ENCODE measurements at regions not wholly inside any gene's neighbourhood (a gene's known extent, or its start where the extent isn't known, plus 50 kb on each side); places are given as distances from the start of the nearest gene placed in this dataset.

DNA sequence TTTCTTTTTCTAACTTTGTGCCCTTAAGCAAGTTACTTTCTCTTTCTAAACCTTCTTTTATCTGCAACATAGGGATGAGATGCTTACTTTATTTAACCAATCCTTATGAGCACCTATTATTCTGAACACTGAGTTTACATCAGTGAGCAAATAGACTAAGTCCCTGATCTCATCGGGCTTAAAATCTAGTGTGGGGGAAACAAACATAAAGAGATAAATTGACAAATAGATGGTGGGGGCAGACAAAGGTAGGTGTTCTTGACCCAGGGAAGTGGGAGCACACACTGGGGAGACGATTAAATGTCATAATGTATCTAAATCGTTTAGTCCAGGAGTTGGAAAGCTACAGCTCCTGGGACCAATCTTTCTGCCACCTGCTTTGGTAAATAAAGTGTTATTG is 129.6 kb downstream of the TFAP2C start:
- H2AFZ ChIP-seq (ENCODE audit: low read depth, low read length): no peak overlapping the region
- H3K4me3 ChIP-seq (ENCODE audit: low read length): no peak overlapping the region
- H3K9ac ChIP-seq (ENCODE audit: low read length): no peak overlapping the region
- no peaks in the 10 kb centered on the region for H3K4me1 ChIP-seq (ENCODE audit: low read length)
- H3K27ac ChIP-seq (ENCODE audit: low read length): no peak overlapping the region
- peaks cover 26% of the 10 kb centered on the region for H3K27me3 ChIP-seq (ENCODE audit: low read depth, low read length)
- no peaks in the 10 kb centered on the region for H3K79me2 ChIP-seq (ENCODE audit: low read length)
- no peaks in the 10 kb centered on the region for H3K9me3 ChIP-seq (ENCODE audit: insufficient read depth, low read length)
- no peaks in the 10 kb centered on the region for H4K20me1 ChIP-seq (ENCODE audit: insufficient read depth, low read length)
- H3K4me2 ChIP-seq (ENCODE audit: low read length): no peak overlapping the region
- TF ChIP-seq EZH2phosphoT487 (IDR thresholded peaks at IDR 0.05; ENCODE audit: low read depth): no peak
- TF ChIP-seq, protein P1, sequence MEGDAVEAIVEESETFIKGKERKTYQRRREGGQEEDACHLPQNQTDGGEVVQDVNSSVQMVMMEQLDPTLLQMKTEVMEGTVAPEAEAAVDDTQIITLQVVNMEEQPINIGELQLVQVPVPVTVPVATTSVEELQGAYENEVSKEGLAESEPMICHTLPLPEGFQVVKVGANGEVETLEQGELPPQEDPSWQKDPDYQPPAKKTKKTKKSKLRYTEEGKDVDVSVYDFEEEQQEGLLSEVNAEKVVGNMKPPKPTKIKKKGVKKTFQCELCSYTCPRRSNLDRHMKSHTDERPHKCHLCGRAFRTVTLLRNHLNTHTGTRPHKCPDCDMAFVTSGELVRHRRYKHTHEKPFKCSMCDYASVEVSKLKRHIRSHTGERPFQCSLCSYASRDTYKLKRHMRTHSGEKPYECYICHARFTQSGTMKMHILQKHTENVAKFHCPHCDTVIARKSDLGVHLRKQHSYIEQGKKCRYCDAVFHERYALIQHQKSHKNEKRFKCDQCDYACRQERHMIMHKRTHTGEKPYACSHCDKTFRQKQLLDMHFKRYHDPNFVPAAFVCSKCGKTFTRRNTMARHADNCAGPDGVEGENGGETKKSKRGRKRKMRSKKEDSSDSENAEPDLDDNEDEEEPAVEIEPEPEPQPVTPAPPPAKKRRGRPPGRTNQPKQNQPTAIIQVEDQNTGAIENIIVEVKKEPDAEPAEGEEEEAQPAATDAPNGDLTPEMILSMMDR (IDR thresholded peaks at IDR 0.05; ENCODE audit: low read depth, low read length): no peak
- no peaks in the 10 kb centered on the region for H3K36me3 ChIP-seq (replicated peaks; ENCODE audit: low read depth, low read length)

DNA sequence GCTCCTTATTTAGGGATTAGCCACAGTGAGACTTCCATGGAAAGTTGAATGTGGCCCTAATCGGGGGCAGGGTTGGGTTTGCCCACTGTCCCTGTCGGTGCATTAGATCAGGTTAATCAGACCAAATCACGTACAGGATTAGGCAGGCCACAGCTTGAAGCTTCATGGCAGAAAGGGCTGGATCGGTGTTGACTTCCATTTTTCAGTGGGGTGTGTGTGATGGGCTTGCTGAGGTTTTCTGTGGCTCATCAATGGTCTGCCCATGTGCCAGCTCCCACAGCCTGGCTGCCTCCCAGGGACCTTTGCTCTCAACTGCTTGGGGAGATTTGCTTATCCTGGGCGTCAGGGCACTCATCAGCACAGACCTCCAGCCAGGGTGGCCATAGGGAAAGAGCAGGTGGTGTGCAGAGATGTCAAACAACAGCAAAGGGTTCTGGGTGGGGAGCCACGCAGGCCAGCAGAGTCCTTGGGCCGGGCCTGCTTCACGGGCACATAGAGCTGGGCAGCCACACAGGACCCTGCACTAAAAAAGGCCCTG is 130.7 kb downstream of the TFAP2C start:
- H4K20me1 ChIP-seq (ENCODE audit: insufficient read depth, low read length): no peaks in the 10 kb centered on the region
- no peak for TF ChIP-seq EZH2phosphoT487 (IDR thresholded peaks at IDR 0.05; ENCODE audit: low read depth)
- TF ChIP-seq, protein P1 (IDR thresholded peaks at IDR 0.05; ENCODE audit: low read depth, low read length): no peak
- no peaks in the 10 kb centered on the region for H3K9me3 ChIP-seq (ENCODE audit: insufficient read depth, low read length)
- H3K27me3 ChIP-seq (ENCODE audit: low read depth, low read length): peaks cover 23% of the 10 kb centered on the region; the same call in 1 of the 2 replicates
- no peak overlapping the region for H3K4me2 ChIP-seq (ENCODE audit: low read length)
- no peaks in the 10 kb centered on the region for H3K36me3 ChIP-seq (replicated peaks; ENCODE audit: low read depth, low read length)
- H3K4me1 ChIP-seq (ENCODE audit: low read length): no peaks in the 10 kb centered on the region
- H2AFZ ChIP-seq (ENCODE audit: low read depth, low read length): no peak overlapping the region
- H3K79me2 ChIP-seq (ENCODE audit: low read length): no peaks in the 10 kb centered on the region
- H3K9ac ChIP-seq (ENCODE audit: low read length): no peak overlapping the region
- H3K4me3 ChIP-seq (ENCODE audit: low read length): no peak overlapping the region
- H3K27ac ChIP-seq (ENCODE audit: low read length): no peak overlapping the region

DNA sequence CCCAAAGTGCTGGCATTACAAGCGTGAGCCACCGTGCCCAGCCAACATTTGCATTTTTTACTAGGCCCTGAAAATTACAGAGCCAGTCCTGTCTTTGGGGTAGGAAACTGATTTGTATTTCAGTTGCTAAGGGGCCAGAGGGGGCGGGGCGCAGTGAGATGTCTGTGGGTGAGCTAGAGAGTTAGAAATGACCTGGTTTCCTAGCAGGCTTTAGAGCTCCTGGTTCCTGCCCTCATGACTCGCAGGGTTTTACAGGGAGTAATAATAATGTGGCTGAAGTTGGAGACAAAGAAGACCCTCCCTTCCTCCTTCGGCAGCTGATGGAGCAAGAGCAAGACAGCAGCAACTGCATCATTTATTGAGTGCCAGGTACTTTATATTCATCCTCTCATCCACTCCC is 131.5 kb downstream of the TFAP2C start:
- no peak for TF ChIP-seq EZH2phosphoT487 (IDR thresholded peaks at IDR 0.05; ENCODE audit: low read depth)
- TF ChIP-seq, protein P1 (IDR thresholded peaks at IDR 0.05; ENCODE audit: low read depth, low read length): no peak
- Histone ChIP-seq H3K4me2 (ENCODE audit: low read length) (no peak overlapping the region), H3K36me3 (replicated peaks; ENCODE audit: low read depth, low read length) (no peaks in the 10 kb centered on the region), H3K27me3 (ENCODE audit: low read depth, low read length) (peaks cover 21% of the 10 kb centered on the region; the same call in 1 of the 2 replicates), H3K9me3 (ENCODE audit: insufficient read depth, low read length) (no peaks in the 10 kb centered on the region), H2AFZ (ENCODE audit: low read depth, low read length) (no peak overlapping the region), H3K9ac (ENCODE audit: low read length) (no peak overlapping the region), H3K79me2 (ENCODE audit: low read length) (no peaks in the 10 kb centered on the region), H4K20me1 (ENCODE audit: insufficient read depth, low read length) (no peaks in the 10 kb centered on the region), H3K4me1 (ENCODE audit: low read length) (no peaks in the 10 kb centered on the region), H3K4me3 (ENCODE audit: low read length) (no peak overlapping the region), H3K27ac (ENCODE audit: low read length) (no peak overlapping the region)

DNA sequence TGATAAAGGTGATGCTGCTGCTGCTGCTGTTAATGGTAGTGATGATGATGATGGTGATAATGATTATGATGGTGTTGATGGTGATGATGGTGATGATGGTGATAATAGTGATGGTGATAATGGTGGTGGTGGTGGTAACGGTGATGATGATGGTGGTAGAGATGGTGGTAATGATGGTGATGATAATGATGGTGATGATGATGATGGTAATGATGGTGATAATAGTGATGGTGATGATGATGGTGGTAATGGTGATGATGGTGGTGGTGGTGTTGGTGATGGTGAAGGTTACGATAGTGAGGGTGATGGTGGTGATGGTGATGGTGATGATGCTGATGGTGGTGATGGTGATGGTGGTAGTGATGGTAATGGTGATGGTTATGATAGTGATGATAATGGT is 132.3 kb downstream of the TFAP2C start:
- Histone ChIP-seq H3K27ac (ENCODE audit: low read length) (no peak overlapping the region), H3K9ac (ENCODE audit: low read length) (no peak overlapping the region), H4K20me1 (ENCODE audit: insufficient read depth, low read length) (no peaks in the 10 kb centered on the region), H3K4me1 (ENCODE audit: low read length) (no peaks in the 10 kb centered on the region), H2AFZ (ENCODE audit: low read depth, low read length) (no peak overlapping the region), H3K4me3 (ENCODE audit: low read length) (no peak overlapping the region), H3K36me3 (replicated peaks; ENCODE audit: low read depth, low read length) (no peaks in the 10 kb centered on the region), H3K9me3 (ENCODE audit: insufficient read depth, low read length) (no peaks in the 10 kb centered on the region), H3K4me2 (ENCODE audit: low read length) (no peak overlapping the region), H3K27me3 (ENCODE audit: low read depth, low read length) (peaks cover 15% of the 10 kb centered on the region; the same call in 1 of the 2 replicates), H3K79me2 (ENCODE audit: low read length) (no peaks in the 10 kb centered on the region)
- TF ChIP-seq, protein P1 (IDR thresholded peaks at IDR 0.05; ENCODE audit: low read depth, low read length): no peak
- no peak for TF ChIP-seq EZH2phosphoT487 (IDR thresholded peaks at IDR 0.05; ENCODE audit: low read depth)
